K562 (cell line): ENCODE measurements at regions not wholly inside any gene's neighbourhood (a gene's known extent, or its start where the extent isn't known, plus 50 kb on each side); places are given as distances from the start of the nearest gene placed in this dataset.

Experiments used
- ATAC-seq: fragments of 200-7000 bp; cut with Tn5 transposase; 3 replicates; pipeline ENCODE4 v1.9.1; 2020; ENCODE audit warnings: moderate library complexity
- BruUV-seq: library from RNA; stranded (reverse); fragments of 400-500 nt; replicated peaks from 2 replicates; lab custom pipeline; 2021; lab: Mats Ljungman, UMichigan
- CTCF ChIA-PET: fragments of 300-600 bp; formaldehyde crosslinking; extraction: SDS; loops from one replicate; lab custom pipeline; 2021; ENCODE audit warnings: low intra/inter-chr PET ratio; lab: Yijun Ruan, JAX
- POLR2A ChIA-PET: fragments of 300-600, 350-650 bp; sonication (Branson Sonifier 250); formaldehyde crosslinking; extraction: SDS; loops from one replicate; lab custom pipeline; 2021; ENCODE audit warnings: antibody characterized with exemption, inconsistent platforms; lab: Yijun Ruan, JAX
- DNase-seq, 4 experiments: peaks; one replicate each; pipeline versions ENCODE4 v3.0.0 to v3.0.0-alpha.2; 2011 to 2018; ENCODE audit warnings: low spot score in 3 of 4, mixed read lengths in 3 of 4; ENCODE audit errors: extremely low read depth in 1 of 4
- FAIRE-seq: peaks from 2 replicates; lab custom pipeline; 2011; peaks lifted over from hg19 to GRCh38; lab: Jason Lieb, UNC
- H2AFZ ChIP-seq: 2 replicates; pipeline ENCODE4 v1.6.0; 2011; ENCODE audit warnings: low read depth, low read length, control low read depth, inconsistent platforms
- H3K27ac ChIP-seq: fragments of 200-600 bp; 3 replicates; pipeline ENCODE4 v1.8.0; 2011; ENCODE audit warnings: low read depth, mild to moderate bottlenecking, control low read depth, inconsistent platforms, low read length, moderate library complexity, mixed read lengths; ENCODE audit errors: extremely low read depth
- H3K27me3 ChIP-seq, 2 experiments: fragments of 300-600 bp in 1 of 2; 2 replicates in 1 of 2; 3 replicates in 1 of 2; pipeline versions ENCODE4 v1.6.0 to v1.8.0; 2011; ENCODE audit warnings: inconsistent platforms in 2 of 2, low read length in 2 of 2, mild to moderate bottlenecking in 1 of 2, mixed read lengths in 1 of 2, moderate library complexity in 1 of 2; ENCODE audit not compliant: control insufficient read depth in 2 of 2, insufficient read depth in 2 of 2
- H3K36me3 ChIP-seq: fragments of 300-600 bp; 3 replicates; pipeline ENCODE4 v1.8.0; 2011; ENCODE audit warnings: mild to moderate bottlenecking, low read length, inconsistent platforms; ENCODE audit not compliant: control insufficient read depth, insufficient read depth
- H3K4me1 ChIP-seq, 2 experiments: fragments of 200-600 bp in 1 of 2; replicated peaks in 1 of 2; 2 replicates in 1 of 2; 3 replicates in 1 of 2; pipeline versions ENCODE4 v1.5.1 to v1.8.0; 2011; ENCODE audit warnings: inconsistent platforms in 2 of 2, low read length in 2 of 2, mild to moderate bottlenecking in 1 of 2, mixed read lengths in 1 of 2, moderate library complexity in 1 of 2; ENCODE audit not compliant: control insufficient read depth in 2 of 2, insufficient read depth in 2 of 2
- H3K4me2 ChIP-seq: 2 replicates; pipeline ENCODE4 v1.6.1; 2011; ENCODE audit warnings: low read length, control low read depth, inconsistent platforms, mixed read lengths; ENCODE audit not compliant: insufficient read depth
- H3K4me3 ChIP-seq: fragments of 200-600 bp; sonication (generic), shearing (Covaris generic); 2 replicates; pipeline ENCODE4 v1.5.1; 2016; ENCODE audit warnings: control low read depth, inconsistent platforms
- H3K79me2 ChIP-seq: fragments of 200-600 bp; 3 replicates; pipeline ENCODE4 v1.8.0; 2011; ENCODE audit warnings: low read length, inconsistent platforms; ENCODE audit not compliant: control insufficient read depth, insufficient read depth
- H3K9ac ChIP-seq, 2 experiments: 2 replicates each; pipeline versions ENCODE4 v1.6.0 to v1.6.1; 2011; ENCODE audit warnings: low read depth in 2 of 2, low read length in 2 of 2, control low read depth in 1 of 2, inconsistent platforms in 1 of 2, mild to moderate bottlenecking in 1 of 2, mixed read lengths in 1 of 2; ENCODE audit not compliant: insufficient read depth in 1 of 2
- H3K9me1 ChIP-seq: one replicate; pipeline ENCODE4 v1.6.0; 2011; ENCODE audit warnings: inconsistent platforms, mild to moderate bottlenecking, low read length, moderate library complexity; ENCODE audit not compliant: control insufficient read depth, insufficient read depth
- H3K9me3 ChIP-seq: replicated peaks from 2 replicates; pipeline ENCODE4 v1.5.1; 2011; ENCODE audit warnings: low read depth, low read length, inconsistent platforms; ENCODE audit not compliant: control insufficient read depth, insufficient read depth
- H4K20me1 ChIP-seq: replicated peaks from 2 replicates; pipeline ENCODE4 v1.6.1; 2011; ENCODE audit warnings: low read length, inconsistent platforms, mixed read lengths; ENCODE audit not compliant: control insufficient read depth, insufficient read depth
- BRD4 ChIP-seq: fragments of 200-600 bp; sonication (generic); IDR thresholded peaks from 2 replicates; pipeline ENCODE4 v1.6.1; 2017; ENCODE audit warnings: inconsistent platforms
- DDX20 ChIP-seq: fragments of 450-650 bp; IDR thresholded peaks from 2 replicates; pipeline ENCODE4 v1.6.1; 2016; ENCODE audit warnings: missing genetic modification characterization, low read depth, mild to moderate bottlenecking, missing compliant biosample characterization, moderate library complexity
- EHMT2 ChIP-seq: fragments of 450-650 bp; IDR thresholded peaks from 2 replicates; pipeline ENCODE4 v1.6.1; 2018; ENCODE audit warnings: antibody characterized with exemption
- GABPB1 ChIP-seq: sonication (generic); formaldehyde crosslinking; IDR thresholded peaks from 2 replicates; pipeline ENCODE4 v1.8.0; 2022; ENCODE audit warnings: mild to moderate bottlenecking, missing genetic modification reagents
- GABPB2 ChIP-seq: fragments of 250-450 bp; sonication (Bioruptor Pico); conservative IDR thresholded peaks from 2 replicates; pipeline ENCODE4 v1.5.1; 2021; ENCODE audit warnings: mild to moderate bottlenecking
- HES1 ChIP-seq: fragments of 450-650 bp; IDR thresholded peaks from 2 replicates; pipeline ENCODE4 v1.6.1; 2016; ENCODE audit warnings: low read depth, mild to moderate bottlenecking, moderate library complexity
- KAT2B ChIP-seq: IDR thresholded peaks from one replicate; pipeline ENCODE4 v1.6.1; 2012; ENCODE audit warnings: low read depth, mild to moderate bottlenecking, control low read depth, inconsistent platforms, low read length, moderate library complexity
- MNT ChIP-seq, 2 experiments: fragments of 450-650 bp; conservative IDR thresholded peaks; 2 replicates each; pipeline ENCODE4 v1.6.1; 2017; ENCODE audit warnings: mild to moderate bottlenecking in 2 of 2, moderate library complexity in 2 of 2
- NR4A1 ChIP-seq, 2 experiments: fragments of 250-450 bp in 1 of 2; fragments of 450-650 bp in 1 of 2; sonication (Bioruptor Pico) in 1 of 2; IDR thresholded peaks; 2 replicates each; pipeline versions ENCODE4 v1.4.0 to v1.6.1; 2016 to 2020; ENCODE audit warnings: mild to moderate bottlenecking in 2 of 2, missing compliant biosample characterization in 1 of 2, missing genetic modification characterization in 1 of 2, moderate library complexity in 1 of 2
- PHF21A ChIP-seq: fragments of 450-650 bp; IDR thresholded peaks from 2 replicates; pipeline ENCODE4 v1.6.1; 2017; ENCODE audit warnings: low read depth, borderline replicate concordance
- ZBTB8A ChIP-seq: fragments of 450-650 bp; IDR thresholded peaks from 2 replicates; pipeline ENCODE4 v1.6.1; 2018; ENCODE audit warnings: mild to moderate bottlenecking, moderate library complexity; ENCODE audit not compliant: partially characterized antibody
- ZNF224 ChIP-seq: sonication (generic); formaldehyde crosslinking; IDR thresholded peaks from 2 replicates; pipeline ENCODE4 v1.8.0; 2022; ENCODE audit warnings: mild to moderate bottlenecking, missing genetic modification reagents
- ZNF253 ChIP-seq: fragments of 250-450 bp; sonication (Bioruptor Pico); conservative IDR thresholded peaks from 2 replicates; pipeline ENCODE4 v1.6.1; 2021; ENCODE audit warnings: mild to moderate bottlenecking
- ZNF512 ChIP-seq: IDR thresholded peaks from 2 replicates; pipeline ENCODE4 v1.6.1; 2016; ENCODE audit warnings: missing genetic modification characterization, missing compliant biosample characterization
- WGBS: fragments of 100-300 bp; shearing (Covaris generic); methylation state at CpG from one replicate; pipeline ENCODE4 v1.1.6; 2016; ENCODE audit warnings: low coverage, mixed read lengths; ENCODE audit not compliant: insufficient coverage; ENCODE audit errors: missing lambda C conversion rate; 5-methylcytosine and 5-hydroxymethylcytosine counted together
- in situ Hi-C: fragments of 300-500 bp; cut with MboI; formaldehyde crosslinking; loops from 4 replicates; pipeline ENCODE4 v1.15.0; 2018; ENCODE audit warnings: inconsistent platforms, mixed read lengths
- intact Hi-C: fragments of 100-400 bp; cut with micrococcal nuclease; formaldehyde crosslinking; loops from 2 replicates; pipeline ENCODE4 v1.14.2; 2022
- TF ChIP-seq, protein P1 (sequence below): fragments of 450-650 bp; IDR thresholded peaks from 2 replicates; pipeline ENCODE4 v1.6.1; 2018; ENCODE audit warnings: mild to moderate bottlenecking, low read depth; ENCODE audit not compliant: partially characterized antibody
- TF ChIP-seq, protein P2 (sequence below): fragments of 450-650 bp; formaldehyde crosslinking; IDR thresholded peaks from 2 replicates; pipeline ENCODE4 v1.4.0; 2022; ENCODE audit warnings: missing genetic modification characterization

GRCh38 chr6:12410946-12411345 is 120.8 kb downstream of the EDN1 start:
- no peak for FAIRE-seq
- H3K79me2 ChIP-seq: no peaks in the 10 kb centered on the region
- H3K27me3 ChIP-seq: no peaks in the 10 kb centered on the region
- no peak overlapping the region for H3K4me2 ChIP-seq
- POLR2A ChIA-PET: no interaction called here
- H3K9me3 ChIP-seq: no peaks in the 10 kb centered on the region
- DNase-seq: no peak
- no peaks in the 10 kb centered on the region for H3K9me1 ChIP-seq
- CTCF ChIA-PET: no interaction called here
- in situ Hi-C loops (no loop called here), intact Hi-C loops (no loop called here)
- no peaks in the 10 kb centered on the region for H3K4me1 ChIP-seq
- 2% methylated on average over 4 of the region's 4 CpGs for WGBS
- H4K20me1 ChIP-seq: no peaks in the 10 kb centered on the region
- H3K9ac ChIP-seq: no peak overlapping the region
- no peak for ATAC-seq
- H2AFZ ChIP-seq: no peak overlapping the region
- no peaks in the 10 kb centered on the region for H3K36me3 ChIP-seq
- H3K4me3 ChIP-seq: no peak overlapping the region
- H3K27ac ChIP-seq: no peak overlapping the region
- no TSS peak for BruUV-seq
- TF ChIP-seq DDX20: no peak
- no peak for TF ChIP-seq EHMT2
- no peak for TF ChIP-seq GABPB1 (CRISPR knock-in tag)
- TF ChIP-seq BRD4: no peak
- TF ChIP-seq ZNF224: no peak
- TF ChIP-seq PHF21A: no peak
- TF ChIP-seq ZNF253: no peak
- TF ChIP-seq KAT2B: no peak
- TF ChIP-seq, protein P1, sequence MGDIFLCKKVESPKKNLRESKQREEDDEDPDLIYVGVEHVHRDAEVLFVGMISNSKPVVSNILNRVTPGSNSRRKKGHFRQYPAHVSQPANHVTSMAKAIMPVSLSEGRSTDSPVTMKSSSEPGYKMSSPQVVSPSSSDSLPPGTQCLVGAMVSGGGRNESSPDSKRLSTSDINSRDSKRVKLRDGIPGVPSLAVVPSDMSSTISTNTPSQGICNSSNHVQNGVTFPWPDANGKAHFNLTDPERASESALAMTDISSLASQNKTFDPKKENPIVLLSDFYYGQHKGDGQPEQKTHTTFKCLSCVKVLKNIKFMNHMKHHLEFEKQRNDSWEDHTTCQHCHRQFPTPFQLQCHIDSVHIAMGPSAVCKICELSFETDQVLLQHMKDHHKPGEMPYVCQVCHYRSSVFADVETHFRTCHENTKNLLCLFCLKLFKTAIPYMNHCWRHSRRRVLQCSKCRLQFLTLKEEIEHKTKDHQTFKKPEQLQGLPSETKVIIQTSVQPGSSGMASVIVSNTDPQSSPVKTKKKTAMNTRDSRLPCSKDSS: no peak
- no peak for TF ChIP-seq HES1
- no peak for TF ChIP-seq GABPB2 (CRISPR knock-in tag)
- TF ChIP-seq ZBTB8A: no peak
- TF ChIP-seq, protein P2, sequence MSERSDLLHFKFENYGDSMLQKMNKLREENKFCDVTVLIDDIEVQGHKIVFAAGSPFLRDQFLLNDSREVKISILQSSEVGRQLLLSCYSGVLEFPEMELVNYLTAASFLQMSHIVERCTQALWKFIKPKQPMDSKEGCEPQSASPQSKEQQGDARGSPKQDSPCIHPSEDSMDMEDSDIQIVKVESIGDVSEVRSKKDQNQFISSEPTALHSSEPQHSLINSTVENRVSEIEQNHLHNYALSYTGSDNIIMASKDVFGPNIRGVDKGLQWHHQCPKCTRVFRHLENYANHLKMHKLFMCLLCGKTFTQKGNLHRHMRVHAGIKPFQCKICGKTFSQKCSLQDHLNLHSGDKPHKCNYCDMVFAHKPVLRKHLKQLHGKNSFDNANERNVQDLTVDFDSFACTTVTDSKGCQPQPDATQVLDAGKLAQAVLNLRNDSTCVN: no peak
- no peak for TF ChIP-seq ZNF512 (tag)
- no peak for TF ChIP-seq MNT (conservative IDR thresholded peaks at IDR 0.05)
- no peak for TF ChIP-seq NR4A1 (CRISPR knock-in tag; IDR thresholded peaks at IDR 0.05)
- TF ChIP-seq NR4A1 (tag; IDR thresholded peaks at IDR 0.05): no peak
